T follicular helper cell (primary cell): ENCODE measurements at regions not wholly inside any gene's neighbourhood (a gene's known extent, or its start where the extent isn't known, plus 50 kb on each side); places are given as distances from the start of the nearest gene placed in this dataset.

Experiments
- DNase-seq: peaks from one replicate; pipeline ENCODE4 v3.0.0-alpha.2; 2020; ENCODE audit warnings: low read depth

DNA sequence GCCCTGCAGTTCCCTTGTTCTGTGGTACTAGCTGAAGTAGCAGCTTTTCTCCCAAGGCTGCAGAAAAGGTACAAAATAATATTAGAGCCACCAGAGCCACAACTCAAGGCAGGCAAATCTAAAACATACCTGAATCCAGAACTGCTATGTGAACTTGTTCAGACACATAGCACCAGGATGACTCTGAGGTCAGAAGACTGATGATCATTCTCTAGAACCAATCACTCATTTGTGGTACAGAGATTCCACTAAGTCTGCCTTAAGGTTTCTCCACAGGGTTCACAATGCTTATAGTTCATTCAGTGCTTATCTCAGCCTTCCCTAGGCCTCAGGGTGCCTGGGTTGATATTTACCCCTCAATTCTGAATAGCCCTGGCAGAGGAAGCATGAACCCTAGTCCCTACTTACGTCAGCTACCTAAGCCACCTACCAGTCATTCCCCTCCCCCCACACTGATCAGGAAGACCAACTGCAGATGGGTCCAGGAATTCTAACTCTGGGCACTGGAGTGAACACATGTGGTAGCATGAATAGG is 140.9 kb upstream of the MOCS1 start:
- DNase-seq, result no peak

DNA sequence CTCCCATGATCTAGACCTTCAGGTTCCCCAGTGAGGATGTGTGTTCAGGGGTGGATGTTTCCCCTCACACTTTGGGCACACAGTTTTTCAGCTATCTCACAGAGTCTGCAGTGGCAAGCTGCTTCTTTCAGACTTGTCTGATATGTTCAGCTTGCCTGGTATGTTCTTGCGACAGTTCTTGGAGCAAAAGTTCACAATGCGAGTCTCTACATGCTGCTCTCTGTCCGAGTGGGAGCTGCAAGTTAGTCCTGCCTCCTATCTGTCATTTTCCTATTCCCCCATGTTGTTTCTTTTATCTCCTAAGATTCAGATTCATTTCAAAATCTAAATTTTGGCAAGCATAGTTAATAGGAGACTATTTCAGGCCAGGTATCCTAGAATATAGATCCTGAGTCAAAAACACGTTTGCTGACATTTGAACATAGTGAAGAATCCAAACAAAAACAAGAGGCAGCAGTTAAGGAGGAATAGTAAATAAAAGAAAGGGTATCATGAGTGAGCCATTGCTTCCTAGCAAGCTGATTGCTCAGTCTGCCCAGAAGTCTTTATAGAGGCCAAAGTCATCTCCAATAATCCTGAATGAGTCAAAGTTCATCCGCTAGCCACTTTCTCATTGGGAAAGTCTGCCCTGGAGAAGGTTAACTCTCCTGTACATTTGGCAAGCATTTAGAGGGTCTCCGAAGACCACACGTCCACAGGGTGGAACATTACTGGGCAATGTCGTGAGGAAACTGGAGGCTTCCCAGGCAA is 140.2 kb upstream of the MOCS1 start:
- no peak for DNase-seq

- DNase-seq, result no peak
Observed at GRCh38 chr6:40066372-40066771, 132.1 kb upstream of the MOCS1 start.

- no peak for DNase-seq
Observed at GRCh38 chr6:40056865-40057264, 122.6 kb upstream of the MOCS1 start.

DNA sequence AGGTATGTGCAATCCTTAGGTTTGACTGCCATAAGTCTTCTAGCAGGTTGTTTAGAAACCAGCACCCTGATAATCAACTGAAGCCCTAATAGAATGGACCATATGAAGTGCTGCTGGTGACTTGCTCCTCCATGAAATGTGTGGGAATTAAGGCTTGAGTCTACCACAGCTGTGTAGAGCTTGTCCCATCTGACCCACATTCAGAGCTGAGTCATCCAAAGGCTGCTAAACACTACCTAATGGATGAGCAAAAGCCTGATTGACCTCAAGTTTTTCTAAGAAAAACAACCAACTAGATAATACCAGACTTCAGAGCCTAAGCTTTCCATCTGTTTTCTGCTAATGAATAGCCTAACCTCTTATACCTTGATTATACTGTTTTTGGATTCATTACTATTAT is 120.3 kb upstream of the MOCS1 start:
- no peak for DNase-seq

GRCh38 chr6:40054186-40054585 is 119.9 kb upstream of the MOCS1 start:
- DNase-seq, result no peak

GRCh38 chr6:40049128-40049527 is 114.9 kb upstream of the MOCS1 start:
- DNase-seq, result no peak

DNA sequence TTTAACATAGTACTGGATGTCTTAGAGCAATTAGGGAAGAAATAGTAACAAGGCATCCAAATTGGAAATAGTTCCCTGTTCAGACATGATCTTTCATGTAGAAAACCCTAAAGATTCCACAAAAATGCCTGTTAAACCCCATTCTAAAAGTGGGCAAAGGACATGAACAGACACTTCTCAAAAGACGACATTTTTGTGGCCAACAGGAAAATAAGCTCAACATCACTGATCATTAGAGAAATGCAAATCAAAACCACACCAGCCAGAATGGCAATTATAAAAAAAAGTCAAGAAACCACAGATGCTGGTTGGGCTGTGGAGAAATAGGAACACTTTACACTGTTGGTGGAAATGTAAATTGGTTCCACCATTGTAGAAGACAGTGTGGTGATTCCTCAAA is 109.9 kb upstream of the MOCS1 start:
- no peak for DNase-seq

- DNase-seq, result no peak
Observed at GRCh38 chr6:40042232-40042631, 108.0 kb upstream of the MOCS1 start.

GRCh38 chr6:40039042-40039441 is 104.8 kb upstream of the MOCS1 start:
- no peak for DNase-seq

DNA sequence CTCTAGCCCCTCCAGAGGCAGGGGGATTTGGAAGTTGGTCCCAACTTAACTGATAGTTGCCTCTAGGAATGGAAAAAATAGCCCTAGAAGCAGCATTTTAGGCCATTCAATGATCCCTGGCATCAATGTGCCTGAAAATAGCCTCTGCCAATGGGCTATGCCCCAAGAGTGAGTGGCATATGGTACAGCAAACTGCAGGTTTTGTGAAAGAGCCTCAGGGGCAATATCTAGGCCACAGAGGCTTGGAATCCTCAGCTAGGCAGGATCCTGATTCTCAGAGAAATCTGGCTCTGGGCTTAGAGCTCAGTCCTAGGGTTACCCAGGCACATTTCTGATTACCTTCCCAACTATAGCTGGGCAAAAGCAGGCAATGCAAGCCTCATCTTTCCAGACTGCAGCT is 104.4 kb upstream of the MOCS1 start:
- DNase-seq, result no peak

GRCh38 chr6:40037271-40037670 is 103.0 kb upstream of the MOCS1 start:
- DNase-seq, result no peak

DNA sequence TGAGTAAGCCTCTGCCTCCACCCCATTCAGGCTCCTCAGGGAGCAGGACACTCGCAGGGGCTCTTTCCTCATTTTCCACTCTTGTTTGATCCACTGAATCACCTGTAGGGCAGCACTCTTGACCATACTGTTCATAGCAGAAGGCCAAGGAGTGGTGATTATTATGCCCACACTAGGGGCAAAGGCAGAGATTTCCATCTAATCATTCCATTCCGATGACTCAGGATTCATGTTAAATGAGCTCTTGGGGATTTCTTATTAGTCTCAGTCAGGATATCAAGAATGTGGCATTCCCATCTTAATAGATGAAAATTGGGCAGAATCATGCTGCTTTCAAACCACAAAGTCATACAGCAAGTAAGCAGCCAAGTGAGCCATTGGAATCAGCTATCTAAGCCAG is 101.9 kb upstream of the MOCS1 start:
- no peak for DNase-seq

GRCh38 chr6:40028449-40028848 is 94.2 kb upstream of the MOCS1 start:
- no peak for DNase-seq

DNA sequence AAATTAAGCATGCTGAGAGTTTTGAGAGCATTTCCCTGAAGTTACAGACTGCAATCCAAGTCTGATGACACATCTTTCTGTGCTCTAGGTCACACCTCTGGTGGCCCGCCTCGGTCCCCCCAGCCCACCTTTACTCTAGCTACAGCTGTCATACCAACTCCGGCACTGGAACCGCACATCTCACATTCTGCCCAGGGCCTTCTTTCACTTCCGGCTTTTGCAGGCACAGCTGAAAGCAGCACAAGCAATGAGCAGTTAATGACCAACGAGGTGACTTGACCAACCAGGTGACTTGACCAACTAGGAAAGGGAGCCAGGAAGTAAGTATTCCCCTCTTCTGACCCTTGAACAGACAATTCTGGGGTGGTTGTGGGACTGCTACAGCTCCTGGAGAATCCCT is 88.6 kb upstream of the MOCS1 start:
- DNase-seq, result no peak

DNA sequence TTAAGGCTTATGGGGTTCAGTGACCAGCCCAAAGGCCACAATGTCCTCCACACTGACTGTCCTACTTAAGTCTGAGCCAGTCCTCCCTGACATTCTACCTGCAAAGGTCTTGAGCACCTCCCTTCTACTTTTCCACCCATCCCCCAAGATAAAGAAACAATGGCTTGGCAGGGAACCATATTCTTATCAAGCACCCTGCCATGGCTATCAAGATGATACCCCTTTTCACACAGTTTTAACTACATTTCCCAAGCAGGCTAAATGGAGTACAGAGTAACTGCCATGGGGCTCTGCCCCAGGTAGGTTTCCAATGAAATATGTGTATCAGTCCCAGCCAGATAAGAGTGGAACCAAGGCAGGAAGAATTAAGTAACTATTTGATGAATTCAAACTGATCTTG is 85.9 kb upstream of the MOCS1 start:
- no peak for DNase-seq

GRCh38 chr6:40015530-40015929 is 81.3 kb upstream of the MOCS1 start:
- no peak for DNase-seq

DNA sequence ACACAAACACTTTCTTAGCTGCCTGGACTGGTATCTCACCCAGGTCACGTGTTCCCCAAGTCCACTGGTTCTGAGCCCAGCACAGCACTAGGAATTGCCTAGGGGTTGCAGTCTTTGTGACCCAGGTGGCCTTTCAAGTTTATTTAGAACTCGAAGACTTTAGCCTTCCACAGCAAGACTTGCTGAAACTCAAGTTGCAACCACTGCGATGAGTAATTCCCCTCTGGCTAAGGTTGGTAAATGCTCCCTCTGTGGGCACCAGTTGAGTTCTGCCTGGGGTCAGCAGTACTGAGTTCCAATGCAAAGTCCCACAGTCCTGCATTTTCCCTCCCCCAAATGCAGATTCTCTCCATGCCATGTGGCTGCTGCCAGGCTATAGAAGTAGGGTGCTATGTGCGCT is 77.6 kb upstream of the MOCS1 start:
- no peak for DNase-seq

DNA sequence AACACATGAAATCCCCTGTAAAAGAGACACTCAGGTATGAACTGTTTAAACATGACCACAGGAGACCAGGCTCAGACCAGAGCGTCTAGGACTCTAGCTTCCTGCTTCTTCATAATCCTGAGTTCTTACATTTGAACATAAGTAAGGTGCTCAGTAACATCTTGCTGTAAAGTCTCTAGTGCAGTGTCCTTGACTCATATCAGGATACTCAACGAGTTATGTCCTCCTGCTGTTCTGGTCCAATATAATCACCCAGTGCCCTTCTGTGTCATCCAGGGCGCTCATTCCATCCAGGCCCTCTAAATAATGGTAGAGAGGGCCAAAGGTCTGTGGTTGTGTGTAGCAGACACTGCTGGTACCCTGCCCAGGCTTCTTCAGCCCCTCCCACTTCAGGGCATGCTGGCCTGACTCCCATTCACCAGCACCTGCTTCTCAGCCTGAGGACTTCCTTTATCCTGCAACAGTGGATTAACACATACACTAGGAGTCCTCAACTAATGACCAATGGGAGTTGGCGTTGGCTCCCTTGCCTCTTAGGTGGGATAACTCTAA is 66.8 kb upstream of the MOCS1 start:
- no peak for DNase-seq

DNA sequence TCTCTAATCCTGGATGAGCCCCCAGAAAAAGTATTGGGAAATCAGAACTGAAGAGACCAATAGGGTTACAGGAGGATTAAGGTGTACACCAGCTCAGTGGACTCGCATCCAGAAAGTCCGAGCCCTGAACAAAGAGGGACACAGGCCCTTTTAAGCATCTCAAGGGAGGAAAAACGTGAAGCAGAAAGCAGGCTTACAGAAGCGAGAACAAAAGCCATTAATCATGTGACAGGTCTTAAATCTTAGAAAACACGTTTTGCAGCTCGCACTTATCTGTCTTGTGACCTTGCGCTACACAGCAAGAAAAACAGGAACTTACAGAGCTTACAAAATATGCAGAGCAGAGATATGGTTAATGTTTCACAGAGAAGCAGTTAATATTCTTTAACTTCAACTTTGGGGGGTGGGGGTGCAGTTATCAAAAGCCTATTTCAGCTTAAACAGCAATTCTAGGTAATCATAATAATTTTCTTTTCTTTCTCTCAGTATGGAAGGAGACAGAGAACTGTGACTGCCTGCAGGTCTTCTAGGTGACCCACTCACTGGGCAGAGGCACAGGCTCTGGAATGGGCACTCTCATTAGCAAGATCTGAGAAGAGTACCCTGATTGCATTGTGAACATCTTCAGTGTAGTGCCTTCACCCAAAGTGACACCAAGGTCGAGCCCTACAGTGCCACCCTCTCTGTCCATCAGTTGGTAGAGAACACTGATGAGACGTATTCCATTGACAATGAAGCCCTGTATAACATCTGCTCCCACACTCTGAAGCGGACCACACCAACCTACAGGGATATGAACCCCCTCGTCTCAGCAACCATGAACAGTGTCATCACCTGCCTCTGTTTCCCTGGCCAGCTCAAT is 65.0 kb upstream of the MOCS1 start:
- DNase-seq, result no peak

DNA sequence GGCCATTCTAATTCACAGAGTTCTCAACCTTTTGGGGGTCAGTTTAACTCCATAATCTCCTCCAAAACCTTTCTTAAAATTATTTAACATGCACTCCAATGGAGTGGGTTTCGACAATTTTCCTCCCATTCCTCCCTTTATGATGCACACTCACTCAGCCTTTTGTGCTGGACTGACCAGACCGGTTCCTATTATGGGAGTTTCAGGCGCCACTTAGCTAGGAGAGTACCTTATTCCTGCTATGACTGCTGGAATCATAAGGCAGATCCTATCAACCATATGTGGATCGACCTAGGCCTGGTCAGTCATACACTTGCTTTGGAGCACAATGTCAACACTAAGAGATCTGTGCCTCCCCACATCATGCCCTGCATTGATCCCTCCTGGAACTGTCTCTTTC is 63.9 kb upstream of the MOCS1 start:
- no peak for DNase-seq

- no peak for DNase-seq
Observed at GRCh38 chr6:39997101-39997635, 62.9 kb upstream of the MOCS1 start.

DNA sequence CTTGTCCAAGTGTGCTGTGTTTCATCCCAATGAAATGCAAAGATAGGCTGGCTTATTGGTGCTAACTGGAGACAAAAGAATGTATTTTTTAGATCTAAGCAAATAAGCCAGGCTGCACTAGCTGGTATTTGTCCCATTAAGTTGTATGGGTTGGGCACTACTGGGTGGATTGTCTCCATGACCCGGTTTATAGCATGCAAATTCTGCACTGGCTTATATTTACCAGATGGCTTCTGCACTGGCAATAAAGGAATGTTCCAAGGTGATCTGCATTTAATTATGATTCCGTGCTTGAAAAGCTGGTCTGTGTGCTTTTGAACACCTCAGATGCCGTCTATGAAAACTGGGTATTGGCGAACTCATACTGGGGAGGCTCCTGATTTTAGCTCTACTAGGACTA is 61.4 kb upstream of the MOCS1 start:
- DNase-seq, result no peak
